ENCODE measurements at regions not wholly inside any gene's neighbourhood (a gene's known extent, or its start where the extent isn't known, plus 50 kb on each side); places are given as distances from the start of the nearest gene placed in this dataset.

- no peak for TF ChIP-seq CTCF (IDR thresholded peaks at IDR 0.05; ENCODE audit: borderline replicate concordance, extremely low read depth, low read length, poor library complexity, severe bottlenecking)
- no peak for TF ChIP-seq EZH2 (IDR thresholded peaks at IDR 0.05; ENCODE audit: borderline replicate concordance, low read depth, low read length, severe bottlenecking)
Observed at GRCh38 chr3:127081001-127081720, 98.2 kb downstream of the PLXNA1 start.
